HG03378 (cell line): ENCODE measurements at regions not wholly inside any gene's neighbourhood (a gene's known extent, or its start where the extent isn't known, plus 50 kb on each side); places are given as distances from the start of the nearest gene placed in this dataset.
A peak's percentile ranks its signal among the peaks of the same experiment; 100 is the strongest.

Source experiments
- ATAC-seq: cut with Tn5 transposase; IDR thresholded peaks from one replicate; pipeline ENCODE4 v1.9.1; 2021; ENCODE audit warnings: mild to moderate bottlenecking, moderate library complexity; ENCODE audit not compliant: unreplicated experiment

GRCh38 chr10:44042075-44042770, 342.7 kb downstream of the CXCL12 start:
- no peak for ATAC-seq

GRCh38 chr10:44039599-44039998, 345.3 kb downstream of the CXCL12 start:
- ATAC-seq, result no peak

GRCh38 chr10:44036425-44036824, 348.5 kb downstream of the CXCL12 start:
- ATAC-seq, result no peak

GRCh38 chr10:44035474-44036197, 349.3 kb downstream of the CXCL12 start:
- ATAC-seq, result no peak

- ATAC-seq, result no peak
Observed at GRCh38 chr10:44034946-44035345, 350.0 kb downstream of the CXCL12 start.

- no peak for ATAC-seq
Observed at GRCh38 chr10:44033008-44033407, 351.9 kb downstream of the CXCL12 start.

- no peak for ATAC-seq
Observed at GRCh38 chr10:44032216-44032615, 352.7 kb downstream of the CXCL12 start.

- no peak for ATAC-seq
Observed at GRCh38 chr10:44030738-44031137, 354.2 kb downstream of the CXCL12 start.

- peak; percentile 92 for ATAC-seq
Observed at GRCh38 chr10:44030132-44030531, 354.8 kb downstream of the CXCL12 start.

GRCh38 chr10:44028384-44029137, 356.3 kb downstream of the CXCL12 start:
- no peak for ATAC-seq

GRCh38 chr10:44024356-44025116, 360.4 kb downstream of the CXCL12 start:
- ATAC-seq, result no peak

GRCh38 chr10:44023517-44023916, 361.4 kb downstream of the CXCL12 start:
- ATAC-seq, result no peak

- no peak for ATAC-seq
Observed at GRCh38 chr10:44022203-44022602, 362.7 kb downstream of the CXCL12 start.

- ATAC-seq, result peak; percentile 71
Observed at GRCh38 chr10:44020322-44021111, 364.4 kb downstream of the CXCL12 start.

- ATAC-seq, result no peak
Observed at GRCh38 chr10:44017483-44018145, 367.3 kb downstream of the CXCL12 start.

- ATAC-seq, result no peak
Observed at GRCh38 chr10:44016589-44017482, 368.1 kb downstream of the CXCL12 start.

- no peak for ATAC-seq
Observed at GRCh38 chr10:44015702-44016500, 367.2 kb upstream of the ZNF32 start.
